HEK293T (cell line): ENCODE measurements at regions not wholly inside any gene's neighbourhood (a gene's known extent, or its start where the extent isn't known, plus 50 kb on each side); places are given as distances from the start of the nearest gene placed in this dataset.

Source experiments
- ARNT ChIP-seq: fragments of 450-650 bp; IDR thresholded peaks from 2 replicates; pipeline ENCODE4 v1.6.1; 2017; ENCODE audit warnings: mild to moderate bottlenecking
- BHLHE40 ChIP-seq: fragments of 450-650 bp; IDR thresholded peaks from 2 replicates; pipeline ENCODE4 v1.6.1; 2016; ENCODE audit warnings: mild to moderate bottlenecking, moderate library complexity, borderline replicate concordance
- ELF4 ChIP-seq: fragments of 450-650 bp; IDR thresholded peaks from 2 replicates; pipeline ENCODE4 v1.6.1; 2017; ENCODE audit warnings: antibody characterized with exemption
- FOXA1 ChIP-seq: fragments of 450-650 bp; IDR thresholded peaks from 2 replicates; pipeline ENCODE4 v1.6.1; 2016; ENCODE audit warnings: mild to moderate bottlenecking
- FOXM1 ChIP-seq: fragments of 450-650 bp; IDR thresholded peaks from 2 replicates; pipeline ENCODE4 v1.6.1; 2017; ENCODE audit warnings: mild to moderate bottlenecking, borderline replicate concordance
- HDGF ChIP-seq: fragments of 450-650 bp; IDR thresholded peaks from 2 replicates; pipeline ENCODE4 v1.6.1; 2017; ENCODE audit warnings: antibody characterized with exemption, borderline replicate concordance
- SP1 ChIP-seq: fragments of 450-650 bp; IDR thresholded peaks from 2 replicates; pipeline ENCODE4 v1.6.1; 2017
- TF ChIP-seq, protein P1 (sequence below): fragments of 450-650 bp; IDR thresholded peaks from 2 replicates; pipeline ENCODE4 v1.6.1; 2016

DNA sequence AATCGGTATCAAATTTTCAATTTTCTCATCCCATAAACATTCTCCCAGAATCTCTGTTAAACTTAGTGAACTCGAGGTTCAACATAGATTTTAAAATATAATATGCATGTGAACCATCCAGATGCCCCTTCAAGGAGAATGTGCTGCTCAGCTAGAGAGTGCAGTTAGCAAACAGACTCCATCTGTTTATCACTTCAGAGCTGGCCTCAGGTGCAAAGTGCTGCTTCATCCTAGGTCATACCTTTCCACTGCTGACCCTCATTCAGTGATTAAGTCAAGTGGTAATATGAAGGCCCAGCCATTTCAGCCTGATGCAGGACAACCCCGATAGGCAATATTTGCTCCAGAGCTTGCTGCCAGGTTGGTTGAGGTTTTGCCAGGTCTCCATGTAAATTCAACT is 339.0 kb upstream of the POU5F2 start:
- no peak for TF ChIP-seq FOXM1
- TF ChIP-seq, protein P1, sequence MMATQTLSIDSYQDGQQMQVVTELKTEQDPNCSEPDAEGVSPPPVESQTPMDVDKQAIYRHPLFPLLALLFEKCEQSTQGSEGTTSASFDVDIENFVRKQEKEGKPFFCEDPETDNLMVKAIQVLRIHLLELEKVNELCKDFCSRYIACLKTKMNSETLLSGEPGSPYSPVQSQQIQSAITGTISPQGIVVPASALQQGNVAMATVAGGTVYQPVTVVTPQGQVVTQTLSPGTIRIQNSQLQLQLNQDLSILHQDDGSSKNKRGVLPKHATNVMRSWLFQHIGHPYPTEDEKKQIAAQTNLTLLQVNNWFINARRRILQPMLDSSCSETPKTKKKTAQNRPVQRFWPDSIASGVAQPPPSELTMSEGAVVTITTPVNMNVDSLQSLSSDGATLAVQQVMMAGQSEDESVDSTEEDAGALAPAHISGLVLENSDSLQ: no peak
- no peak for TF ChIP-seq SP1
- TF ChIP-seq BHLHE40: no peak
- TF ChIP-seq HDGF: no peak
- TF ChIP-seq ELF4: no peak
- no peak for TF ChIP-seq ARNT
- no peak for TF ChIP-seq FOXA1
